Activated T-cell treated with anti-CD3 and anti-CD28 coated beads, Interleukin-2, amount 50 U/mL, for 72 hours (primary cell): ENCODE measurements at regions not wholly inside any gene's neighbourhood (a gene's known extent, or its start where the extent isn't known, plus 50 kb on each side); places are given as distances from the start of the nearest gene placed in this dataset.
"Not testable (repeated sequence)": the region's sequence is repeated elsewhere in the genome, so short reads cannot be mapped to it uniquely, and the experiment has no call there.

Experiments
- ATAC-seq, 2 donors: fragments of 150-1000 bp; cut with Tn5 transposase; replicated peaks in 1 of 2; 2 replicates each; pipeline ENCODE4 v1.10.0; 2021; ENCODE audit warnings: moderate library complexity in 2 of 2, mild to moderate bottlenecking in 1 of 2
- DNase-seq, 2 donors: peaks; one replicate each; pipeline ENCODE4 v3.0.0; 2021 to 2022; ENCODE audit warnings: mixed read lengths in 1 of 2
- H3K27ac Mint-ChIP-seq: one replicate; pipeline ENCODE4 v1.8.0; 2022; ENCODE audit warnings: mild to moderate bottlenecking, moderate library complexity, mixed read lengths
- H3K27me3 Mint-ChIP-seq: one replicate; pipeline ENCODE4 v1.8.0; 2022; ENCODE audit warnings: low read depth, mixed read lengths
- H3K36me3 Mint-ChIP-seq, 2 donors: one replicate each; pipeline ENCODE4 v1.8.0; 2022; ENCODE audit warnings: mixed read lengths in 2 of 2, mild to moderate bottlenecking in 1 of 2; ENCODE audit not compliant: insufficient read depth in 2 of 2
- H3K4me1 Mint-ChIP-seq: one replicate; pipeline ENCODE4 v1.8.0; 2022; ENCODE audit warnings: low read depth, mixed read lengths
- H3K4me3 Mint-ChIP-seq, 2 donors: one replicate each; pipeline ENCODE4 v1.8.0; 2022; ENCODE audit warnings: mild to moderate bottlenecking in 2 of 2, mixed read lengths in 2 of 2, moderate library complexity in 2 of 2
- H3K9me3 Mint-ChIP-seq, 2 donors: one replicate each; pipeline ENCODE4 v1.8.0; 2022; ENCODE audit warnings: mixed read lengths in 2 of 2

DNA sequence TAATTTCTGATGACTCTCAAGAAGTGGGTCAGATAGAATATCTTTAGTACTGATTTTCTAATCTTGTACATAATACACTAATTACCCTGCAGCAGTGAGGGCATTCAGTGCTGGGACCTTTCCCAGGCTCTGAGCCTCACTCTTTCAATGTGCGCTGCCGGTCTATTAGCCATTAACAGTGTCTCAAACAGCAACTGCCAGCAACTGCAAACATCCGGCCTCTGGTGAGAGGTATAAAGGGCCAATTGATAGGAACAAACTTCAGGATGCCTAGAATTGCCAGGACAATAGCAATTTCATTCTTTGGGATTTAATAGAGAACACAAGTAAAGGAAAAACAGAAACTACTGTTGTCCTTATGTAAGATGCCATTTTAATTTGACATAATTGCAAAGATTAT is 604.4 kb upstream of the SPRY2 start:
- Mint-ChIP-seq H3K4me1 (no peaks in the 10 kb centered on the region), H3K27ac (no peak overlapping the region), H3K27me3 (no peaks in the 10 kb centered on the region), H3K4me3 (no peak overlapping the region), H3K9me3 (peaks cover 0 to 2% of the 10 kb centered on the region in 2 donors), H3K36me3 (no peaks in the 10 kb centered on the region)
- ATAC-seq (no peak), DNase-seq (no peak)

DNA sequence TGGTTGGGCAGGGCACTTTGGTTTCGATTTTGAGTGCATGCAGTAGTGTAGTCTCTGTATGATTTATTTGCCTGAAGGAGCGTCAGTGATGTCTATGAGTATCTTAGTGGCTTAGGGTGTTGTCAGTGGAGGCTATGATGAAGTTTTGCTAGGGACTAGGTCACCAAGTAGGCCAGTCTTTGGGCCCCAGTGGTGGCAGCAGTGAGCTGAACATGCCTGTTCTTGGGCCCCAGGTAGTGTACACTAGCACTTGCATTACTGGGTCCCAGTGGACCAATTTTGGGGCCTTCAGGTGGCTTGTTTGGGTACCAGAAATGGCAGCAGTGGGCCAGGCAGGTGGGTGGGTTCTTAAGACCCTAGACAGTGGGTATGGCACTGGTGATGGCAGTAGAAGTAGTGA is 598.7 kb upstream of the SPRY2 start:
- H3K9me3 Mint-ChIP-seq: peaks cover 3 to 5% of the 10 kb centered on the region in 2 donors
- no peaks in the 10 kb centered on the region for H3K4me1 Mint-ChIP-seq
- ATAC-seq (no peak), DNase-seq (no peak)
- H3K4me3 Mint-ChIP-seq: no peak overlapping the region
- no peak overlapping the region for H3K27ac Mint-ChIP-seq
- no peaks in the 10 kb centered on the region for H3K27me3 Mint-ChIP-seq
- H3K36me3 Mint-ChIP-seq: no peaks in the 10 kb centered on the region

DNA sequence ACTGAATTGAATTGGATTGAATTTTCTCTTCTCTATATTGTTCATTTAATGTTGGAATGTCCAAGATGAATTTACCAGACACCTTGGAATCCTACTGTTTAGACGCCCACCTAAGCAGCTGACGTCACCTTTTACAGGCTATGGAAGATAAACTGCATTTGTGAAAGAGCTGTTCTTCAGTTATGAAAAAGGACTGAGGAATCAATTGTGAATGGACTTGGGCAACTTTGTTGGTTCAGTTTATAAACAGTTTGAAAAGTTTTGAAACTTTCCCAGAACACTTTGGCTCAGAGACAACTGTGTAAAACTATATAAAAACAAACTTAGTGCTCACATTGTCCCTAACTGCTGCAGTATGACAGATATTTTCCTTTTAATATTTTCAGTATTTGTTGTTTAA is 590.8 kb upstream of the SPRY2 start:
- Mint-ChIP-seq H3K27ac (no peak overlapping the region), H3K9me3 (peaks cover 0 to 2% of the 10 kb centered on the region in 2 donors), H3K36me3 (no peaks in the 10 kb centered on the region), H3K4me3 (no peak overlapping the region), H3K4me1 (no peaks in the 10 kb centered on the region), H3K27me3 (no peaks in the 10 kb centered on the region)
- DNase-seq: no peak
- no peak for ATAC-seq

DNA sequence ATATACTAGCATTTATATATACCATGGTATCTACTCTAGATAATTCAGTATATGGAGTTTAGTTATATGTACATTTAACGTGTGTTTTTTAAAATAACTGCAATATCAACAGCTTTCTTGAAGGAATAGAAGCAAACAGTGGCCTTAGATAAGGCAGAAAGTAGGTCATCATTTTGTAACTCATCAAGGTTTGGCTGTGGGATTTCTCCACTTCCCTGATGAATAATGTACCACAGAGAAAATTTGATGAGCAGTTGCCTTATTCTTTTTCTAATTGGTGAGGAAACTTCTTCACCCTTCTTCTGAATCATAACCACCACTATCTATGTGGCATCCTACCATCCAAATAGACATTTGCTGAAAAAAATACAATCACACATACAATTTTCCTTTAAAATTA is 590.2 kb upstream of the SPRY2 start:
- no peaks in the 10 kb centered on the region for H3K4me1 Mint-ChIP-seq
- H3K27me3 Mint-ChIP-seq: no peaks in the 10 kb centered on the region
- H3K27ac Mint-ChIP-seq: no peak overlapping the region
- no peaks in the 10 kb centered on the region for H3K36me3 Mint-ChIP-seq
- no peak for DNase-seq
- no peak overlapping the region for H3K4me3 Mint-ChIP-seq
- H3K9me3 Mint-ChIP-seq: peaks cover 0 to 2% of the 10 kb centered on the region in 2 donors
- ATAC-seq: no peak

DNA sequence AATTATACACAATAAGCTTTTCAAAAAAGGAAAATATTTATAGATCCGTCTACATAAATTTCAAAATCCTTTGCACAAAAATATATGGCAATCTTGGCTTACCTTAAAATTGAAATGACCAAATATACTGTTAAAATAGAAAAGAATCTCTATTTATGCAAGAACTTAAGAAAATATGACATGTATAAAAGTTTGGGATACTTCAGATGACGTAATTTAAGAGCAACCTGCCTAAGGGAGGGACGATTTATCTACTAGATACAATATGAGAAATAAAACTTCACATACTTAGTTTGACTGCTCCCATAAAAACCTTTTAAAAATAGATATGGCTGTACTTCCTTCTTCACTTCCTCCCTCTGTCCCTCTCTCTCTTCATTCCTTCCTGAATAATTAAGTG is 587.3 kb upstream of the SPRY2 start:
- Mint-ChIP-seq H3K36me3 (no peaks in the 10 kb centered on the region), H3K4me1 (no peaks in the 10 kb centered on the region), H3K4me3 (no peak overlapping the region), H3K27ac (no peak overlapping the region), H3K27me3 (no peaks in the 10 kb centered on the region), H3K9me3 (peaks cover 0 to 3% of the 10 kb centered on the region in 2 donors)
- no peak for ATAC-seq
- no peak for DNase-seq

DNA sequence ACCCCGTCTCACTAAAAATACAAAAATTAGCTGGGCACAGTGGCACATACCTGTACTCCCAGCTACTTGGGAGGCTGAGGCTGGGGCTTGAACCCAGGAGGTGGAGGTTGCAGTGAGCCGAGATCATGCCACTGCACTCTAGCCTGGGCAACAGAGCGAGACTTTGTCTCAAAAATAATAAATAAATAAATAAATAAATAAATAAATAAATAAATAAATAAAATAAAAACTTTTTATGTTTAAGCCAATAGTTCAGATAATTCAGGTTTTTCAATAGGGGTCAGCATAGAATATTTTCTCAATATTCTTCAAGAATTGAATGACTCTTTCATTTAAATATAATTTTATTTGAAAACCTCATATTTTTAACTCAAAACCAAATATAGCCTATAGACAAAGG is 585.1 kb upstream of the SPRY2 start:
- H3K4me1 Mint-ChIP-seq, DNase-seq, ATAC-seq, H3K4me3 Mint-ChIP-seq, H3K27ac Mint-ChIP-seq, H3K9me3 Mint-ChIP-seq, H3K27me3 Mint-ChIP-seq, H3K36me3 Mint-ChIP-seq: not testable (repeated sequence)

DNA sequence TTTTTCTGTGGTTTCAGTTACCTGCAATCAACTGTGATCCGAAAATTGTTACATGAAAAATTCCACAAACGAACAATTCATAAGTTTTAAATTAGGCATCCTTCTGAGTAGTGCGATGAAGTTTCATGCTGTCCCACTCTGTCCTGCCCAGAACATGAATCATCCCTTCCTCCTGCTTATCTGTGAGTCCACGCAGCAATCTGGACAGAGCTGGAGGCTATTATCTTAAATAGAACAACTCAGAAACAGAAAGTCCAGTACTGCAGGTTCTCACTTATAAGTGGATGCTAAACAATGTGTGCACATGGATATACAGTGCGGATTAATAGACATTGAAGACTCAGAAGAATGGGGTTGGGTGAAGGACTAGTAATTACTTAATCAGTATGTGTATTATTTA is 583.7 kb upstream of the SPRY2 start:
- no peaks in the 10 kb centered on the region for H3K36me3 Mint-ChIP-seq
- DNase-seq: no peak
- no peaks in the 10 kb centered on the region for H3K4me1 Mint-ChIP-seq
- no peaks in the 10 kb centered on the region for H3K27me3 Mint-ChIP-seq
- no peak overlapping the region for H3K4me3 Mint-ChIP-seq
- peaks cover 0 to 3% of the 10 kb centered on the region in 2 donors for H3K9me3 Mint-ChIP-seq
- H3K27ac Mint-ChIP-seq: no peak overlapping the region
- no peak for ATAC-seq

DNA sequence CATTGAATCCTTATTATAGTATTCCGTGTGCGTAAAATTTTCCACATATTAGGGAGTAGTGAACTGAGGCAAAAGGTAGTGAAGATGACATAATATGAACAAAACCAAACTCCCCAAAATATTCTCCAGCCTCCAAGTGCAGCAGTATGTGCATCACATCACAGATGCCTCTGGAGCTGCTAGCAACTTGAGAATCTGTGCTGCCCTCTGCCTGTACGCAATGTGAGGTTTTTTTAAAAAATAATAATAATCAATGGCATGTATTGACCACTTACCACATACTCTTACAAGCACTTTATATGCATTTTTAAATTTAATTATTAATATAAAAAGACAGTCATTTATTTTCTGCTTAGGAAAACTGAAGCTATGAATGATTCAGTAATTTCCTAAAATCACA is 583.0 kb upstream of the SPRY2 start:
- H3K36me3 Mint-ChIP-seq: no peaks in the 10 kb centered on the region
- H3K4me1 Mint-ChIP-seq: no peaks in the 10 kb centered on the region
- DNase-seq: no peak
- ATAC-seq: no peak
- H3K27ac Mint-ChIP-seq: no peak overlapping the region
- no peaks in the 10 kb centered on the region for H3K27me3 Mint-ChIP-seq
- H3K9me3 Mint-ChIP-seq: peaks cover 0 to 3% of the 10 kb centered on the region in 2 donors
- no peak overlapping the region for H3K4me3 Mint-ChIP-seq

DNA sequence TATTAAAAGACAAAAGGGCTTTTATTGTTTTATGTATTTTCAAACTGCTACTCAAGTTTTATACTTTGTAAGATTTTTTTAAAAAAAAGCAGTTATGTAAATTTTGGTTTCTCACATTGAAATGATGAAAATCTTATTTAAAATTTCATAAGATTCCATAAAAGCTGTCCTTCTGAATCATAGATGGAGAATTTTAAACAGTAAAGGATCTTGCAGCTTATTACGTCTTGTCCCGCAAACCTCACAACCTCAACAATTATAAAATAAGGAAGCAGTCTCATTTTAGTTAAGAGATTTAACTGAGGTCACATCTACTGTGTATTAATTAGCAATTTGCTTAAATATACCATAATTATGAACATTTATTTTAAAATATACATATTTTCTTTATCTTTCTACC is 581.0 kb upstream of the SPRY2 start:
- H3K36me3 Mint-ChIP-seq: no peaks in the 10 kb centered on the region
- no peak overlapping the region for H3K27ac Mint-ChIP-seq
- no peak for ATAC-seq
- no peaks in the 10 kb centered on the region for H3K4me1 Mint-ChIP-seq
- peaks cover 0 to 3% of the 10 kb centered on the region in 2 donors for H3K9me3 Mint-ChIP-seq
- no peaks in the 10 kb centered on the region for H3K27me3 Mint-ChIP-seq
- no peak overlapping the region for H3K4me3 Mint-ChIP-seq
- DNase-seq: no peak

DNA sequence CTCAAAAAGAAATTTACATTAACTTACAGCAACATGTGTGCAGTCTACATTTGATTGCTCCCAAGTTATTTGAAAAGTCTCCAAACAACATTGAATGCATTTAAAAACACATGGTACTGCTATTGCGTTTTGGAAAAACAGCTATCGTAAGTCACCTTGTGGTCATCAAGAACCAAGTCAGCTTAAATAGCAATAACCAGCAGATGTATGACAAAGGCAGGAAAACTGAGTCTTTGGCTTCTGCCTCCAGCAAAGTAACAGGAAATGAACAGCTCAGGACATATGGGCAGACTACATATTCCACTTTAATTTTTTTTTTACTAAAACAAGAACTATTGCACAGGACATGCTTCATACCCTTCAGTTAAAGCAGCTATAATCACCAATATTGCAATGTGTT is 580.6 kb upstream of the SPRY2 start:
- Mint-ChIP-seq H3K36me3 (no peaks in the 10 kb centered on the region), H3K27ac (no peak overlapping the region), H3K9me3 (peaks cover 0 to 3% of the 10 kb centered on the region in 2 donors), H3K27me3 (no peaks in the 10 kb centered on the region), H3K4me1 (no peaks in the 10 kb centered on the region), H3K4me3 (no peak overlapping the region)
- ATAC-seq: no peak
- DNase-seq: no peak

DNA sequence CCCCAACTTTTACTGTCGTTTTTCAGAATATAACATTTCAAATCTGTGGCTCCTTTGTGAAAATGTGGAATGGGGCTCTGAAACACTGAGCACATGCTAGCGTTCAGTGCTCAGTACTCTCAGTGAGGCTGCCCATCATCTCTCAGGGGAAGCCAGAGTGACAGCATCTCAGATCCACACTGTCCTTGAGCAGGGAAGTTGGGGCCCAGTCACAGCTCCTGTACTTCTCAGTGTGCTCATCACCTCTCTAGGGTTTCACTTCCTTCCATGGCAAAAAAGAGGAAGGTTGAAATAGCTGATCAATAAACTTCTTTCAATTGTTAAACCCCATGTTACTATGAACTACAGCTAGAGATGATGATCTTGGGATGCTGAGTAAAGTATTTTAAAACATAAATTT is 565.9 kb upstream of the SPRY2 start:
- no peaks in the 10 kb centered on the region for H3K36me3 Mint-ChIP-seq
- no peaks in the 10 kb centered on the region for H3K4me1 Mint-ChIP-seq
- no peaks in the 10 kb centered on the region for H3K9me3 Mint-ChIP-seq
- H3K27ac Mint-ChIP-seq: no peak overlapping the region
- no peaks in the 10 kb centered on the region for H3K27me3 Mint-ChIP-seq
- no peak overlapping the region for H3K4me3 Mint-ChIP-seq
- no peak for ATAC-seq
- DNase-seq: no peak

DNA sequence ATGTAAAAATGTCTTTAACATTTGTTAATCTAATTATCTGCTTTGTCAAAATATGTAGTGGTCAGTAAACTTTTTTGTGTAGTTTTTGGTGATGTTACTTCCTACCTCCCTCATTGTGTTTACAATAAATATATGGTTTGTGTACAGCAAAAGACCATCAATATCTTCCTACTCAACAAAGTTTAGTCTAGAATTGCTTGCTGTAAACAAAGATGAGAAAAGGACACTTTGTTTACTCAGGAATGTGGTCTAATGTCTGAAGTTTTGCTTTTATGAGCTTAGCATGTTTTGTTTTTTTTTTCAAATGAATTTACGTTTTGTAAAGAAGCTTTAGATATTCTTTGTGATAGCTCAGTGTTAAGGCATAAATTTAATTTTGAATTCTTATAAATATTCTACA is 563.5 kb upstream of the SPRY2 start:
- Mint-ChIP-seq H3K4me3 (no peak overlapping the region), H3K27ac (no peak overlapping the region), H3K27me3 (no peaks in the 10 kb centered on the region), H3K36me3 (no peaks in the 10 kb centered on the region), H3K9me3 (no peaks in the 10 kb centered on the region), H3K4me1 (no peaks in the 10 kb centered on the region)
- ATAC-seq: no peak
- no peak for DNase-seq

DNA sequence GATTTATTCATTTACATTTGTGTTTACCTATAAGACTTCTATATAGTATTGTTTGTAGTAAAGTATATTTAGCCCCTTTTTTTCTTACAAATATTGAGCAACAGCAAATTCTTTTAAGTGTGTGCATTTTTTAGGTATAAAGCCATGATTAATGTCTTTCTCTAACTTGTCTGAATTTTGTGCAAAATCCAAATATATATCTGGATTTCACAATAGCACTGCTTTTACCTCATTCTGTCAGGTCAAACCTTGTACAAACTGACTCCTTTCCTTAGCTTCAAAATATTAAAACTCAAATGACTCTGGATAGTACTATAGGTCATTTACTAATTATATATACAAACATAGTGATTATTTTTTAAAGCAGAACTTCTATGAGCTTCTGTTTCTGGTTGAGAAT is 563.0 kb upstream of the SPRY2 start:
- Mint-ChIP-seq H3K9me3 (no peaks in the 10 kb centered on the region), H3K4me1 (no peaks in the 10 kb centered on the region), H3K27me3 (no peaks in the 10 kb centered on the region), H3K36me3 (no peaks in the 10 kb centered on the region), H3K27ac (no peak overlapping the region), H3K4me3 (no peak overlapping the region)
- ATAC-seq: no peak
- no peak for DNase-seq

DNA sequence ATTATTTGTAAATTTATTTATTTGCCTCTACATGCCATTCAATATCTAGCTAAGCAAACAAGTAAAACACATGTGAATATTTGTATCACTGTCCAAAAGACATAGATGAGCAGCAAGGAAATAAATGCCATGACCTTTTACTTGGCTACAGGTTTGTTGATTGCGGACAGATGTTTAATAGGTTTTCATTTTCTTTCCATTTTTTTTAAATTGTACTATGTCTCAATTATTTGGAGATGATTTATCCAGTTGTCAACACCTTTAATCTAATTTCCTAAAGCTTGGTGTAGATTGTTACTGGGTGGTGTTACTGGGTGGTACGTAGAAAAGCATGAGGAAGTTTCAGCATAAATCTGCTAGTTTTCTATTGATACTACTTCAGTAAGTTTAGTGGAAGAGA is 560.6 kb upstream of the SPRY2 start:
- no peak for DNase-seq
- no peak for ATAC-seq
- H3K4me1 Mint-ChIP-seq: no peaks in the 10 kb centered on the region
- no peaks in the 10 kb centered on the region for H3K36me3 Mint-ChIP-seq
- H3K9me3 Mint-ChIP-seq: no peaks in the 10 kb centered on the region
- H3K4me3 Mint-ChIP-seq: no peak overlapping the region
- no peak overlapping the region for H3K27ac Mint-ChIP-seq
- H3K27me3 Mint-ChIP-seq: no peaks in the 10 kb centered on the region

DNA sequence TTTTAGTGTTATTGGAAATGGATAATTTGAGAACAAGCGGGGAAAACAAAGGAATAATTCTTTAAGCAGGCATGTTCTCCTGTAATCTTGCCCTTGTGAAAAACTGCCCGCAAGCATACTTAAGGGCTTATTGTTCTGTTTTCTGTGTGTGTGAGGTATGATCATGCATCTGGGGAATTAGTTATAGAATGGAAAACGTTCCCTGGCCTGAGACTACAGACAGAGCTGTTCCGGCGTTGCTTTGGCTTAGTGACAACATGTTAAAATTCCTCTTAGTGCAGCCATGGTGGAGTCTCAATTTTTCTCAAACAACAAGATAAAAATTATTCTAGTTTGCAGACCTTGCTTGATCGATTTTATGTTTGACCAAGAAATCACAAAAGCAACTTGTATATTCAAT is 560.2 kb upstream of the SPRY2 start:
- Mint-ChIP-seq H3K9me3 (no peaks in the 10 kb centered on the region), H3K27ac (no peak overlapping the region), H3K27me3 (no peaks in the 10 kb centered on the region), H3K4me1 (no peaks in the 10 kb centered on the region), H3K4me3 (no peak overlapping the region), H3K36me3 (no peaks in the 10 kb centered on the region)
- no peak for ATAC-seq
- DNase-seq: no peak
